NCI-H69 (cell line): ENCODE measurements at regions not wholly inside any gene's neighbourhood (a gene's known extent, or its start where the extent isn't known, plus 50 kb on each side); places are given as distances from the start of the nearest gene placed in this dataset.

Experiments
- DNase-seq: peaks from one replicate; lab custom pipeline; 2025; lab: John Stamatoyannopoulos, UW

GRCh38 chr6:106918115-106918514, 56.4 kb downstream of the CD24 start:
- DNase-seq, result peak; percentile 71

DNA sequence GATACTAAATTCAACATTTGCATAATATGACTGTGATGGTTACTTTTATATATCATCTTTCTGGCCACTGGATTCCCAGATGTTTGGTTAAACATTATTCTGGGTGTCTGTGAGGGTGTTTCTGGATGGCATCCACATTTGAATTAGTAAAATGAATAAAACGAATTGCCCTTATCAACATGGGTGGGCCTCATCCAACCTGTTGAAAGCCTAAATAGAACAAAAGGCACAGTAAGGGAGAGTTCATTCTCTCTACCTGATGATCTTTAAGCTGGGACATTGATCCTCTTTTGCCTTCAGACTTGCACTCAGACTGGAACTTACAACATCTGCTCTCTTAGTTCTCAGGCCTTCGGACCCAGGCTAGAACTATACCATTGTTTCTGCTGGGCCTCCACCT, 57.6 kb downstream of the CD24 start:
- DNase-seq, result no peak

GRCh38 chr6:106913676-106914280, 60.8 kb downstream of the CD24 start:
- peak; percentile 64 for DNase-seq

DNA sequence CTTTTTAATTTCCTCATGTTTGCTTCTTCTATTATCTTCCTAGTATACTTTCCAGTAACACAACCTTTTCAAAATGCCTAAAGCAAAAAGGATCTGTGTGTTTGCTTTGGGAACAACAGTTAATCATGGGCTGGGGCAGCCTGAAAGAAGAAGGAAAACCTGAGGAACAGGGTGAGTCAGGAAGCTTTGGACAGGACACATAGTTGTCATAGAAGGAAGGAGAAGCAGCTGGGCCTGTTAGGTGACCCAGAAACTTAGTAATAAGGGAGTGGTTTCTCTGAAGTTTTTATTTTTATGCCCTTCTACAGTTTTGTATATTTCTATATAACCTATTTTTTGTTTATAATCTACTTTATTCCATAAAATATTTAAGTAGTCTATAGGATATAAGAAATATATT, 61.4 kb downstream of the CD24 start:
- DNase-seq, result peak; percentile 33

GRCh38 chr6:106912091-106912490, 62.4 kb downstream of the CD24 start:
- DNase-seq, result no peak

- peak; percentile 93 for DNase-seq
Observed at GRCh38 chr6:106910999-106911949, 63.3 kb downstream of the CD24 start.

DNA sequence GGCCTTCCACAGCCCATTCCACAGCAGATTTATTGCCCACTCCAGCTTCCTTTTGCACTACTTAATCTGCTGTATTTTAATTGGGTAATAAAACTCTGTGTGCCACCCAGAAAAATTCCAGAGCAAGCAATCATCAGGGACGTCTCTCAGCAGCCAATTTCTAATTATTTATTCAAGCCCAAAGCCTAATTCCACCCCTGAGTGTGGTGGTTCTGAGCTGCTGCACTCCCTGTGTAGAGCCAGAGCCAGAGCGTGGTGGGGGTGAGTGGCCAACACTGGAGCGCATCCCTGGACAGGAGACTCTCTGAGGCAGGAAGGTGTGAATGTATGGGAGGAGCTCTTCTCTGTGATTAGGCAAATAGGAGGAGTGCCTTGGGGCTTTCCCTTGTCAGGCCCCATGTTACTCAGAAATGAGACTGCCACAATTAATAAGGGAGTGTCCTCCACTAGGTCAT, 66.1 kb downstream of the CD24 start:
- peak; percentile 59 for DNase-seq

GRCh38 chr6:106907754-106908153, 66.8 kb downstream of the CD24 start:
- DNase-seq, result no peak

DNA sequence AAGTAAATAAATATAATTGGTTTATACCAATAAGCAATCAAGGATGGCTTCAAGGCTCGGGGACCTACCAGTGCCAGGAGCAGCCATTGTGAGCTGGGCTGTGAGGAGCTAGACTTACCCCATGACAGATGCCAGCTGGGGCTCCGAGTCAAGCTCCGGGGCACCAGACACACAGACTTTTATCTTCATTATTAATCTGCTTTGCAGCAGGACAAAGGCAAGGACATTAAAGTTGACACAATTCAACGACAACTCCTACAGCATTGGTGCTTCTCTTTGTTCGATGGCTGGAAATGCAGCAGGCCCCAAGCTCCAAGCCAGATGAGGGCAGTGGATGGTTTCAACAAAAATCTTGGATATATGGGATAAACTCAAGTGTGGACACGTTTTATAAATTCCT, 68.3 kb downstream of the CD24 start:
- DNase-seq, result no peak

DNA sequence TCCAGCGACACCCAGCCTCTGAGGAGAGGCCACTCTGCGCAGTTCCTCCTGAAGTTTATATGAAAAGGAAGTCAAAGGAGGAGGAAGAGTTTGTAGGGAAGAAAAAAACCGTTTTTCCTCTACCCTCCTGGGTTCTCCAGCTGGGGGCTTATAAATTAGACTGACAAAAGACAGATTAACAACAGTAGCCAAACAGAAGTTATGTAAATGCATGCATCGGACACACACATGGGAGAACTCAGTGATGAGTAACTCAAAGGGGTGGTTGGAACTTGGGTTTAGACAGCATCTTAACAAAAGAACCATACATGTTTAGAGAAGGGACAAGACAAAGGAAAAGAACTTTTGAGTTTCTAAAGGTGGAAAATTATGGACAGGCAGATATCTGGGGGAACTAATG, 71.2 kb downstream of the CD24 start:
- DNase-seq, result no peak

GRCh38 chr6:106901062-106901461, 73.5 kb downstream of the CD24 start:
- DNase-seq, result no peak

DNA sequence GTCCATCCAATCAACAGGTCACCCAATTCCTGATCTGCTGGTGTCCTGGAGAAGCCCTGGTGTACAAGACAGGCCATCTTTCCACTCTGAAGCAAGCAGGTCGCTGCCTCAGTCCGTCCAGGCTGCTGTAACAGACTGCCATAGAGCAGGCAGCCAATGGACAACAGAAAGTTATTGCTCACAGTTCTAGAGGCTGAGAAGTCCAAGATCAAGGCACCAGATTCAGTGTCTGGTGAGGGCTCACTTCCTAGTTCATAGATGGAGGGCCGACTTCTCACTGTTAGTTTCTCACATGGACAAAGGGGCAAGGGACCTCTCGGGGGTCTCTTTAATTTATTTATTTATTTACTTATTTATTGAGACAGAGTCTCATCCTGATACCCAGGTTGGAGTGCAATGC, 74.8 kb downstream of the CD24 start:
- no peak for DNase-seq

- DNase-seq, result no peak
Observed at GRCh38 chr6:106897580-106897979, 76.9 kb downstream of the CD24 start.

DNA sequence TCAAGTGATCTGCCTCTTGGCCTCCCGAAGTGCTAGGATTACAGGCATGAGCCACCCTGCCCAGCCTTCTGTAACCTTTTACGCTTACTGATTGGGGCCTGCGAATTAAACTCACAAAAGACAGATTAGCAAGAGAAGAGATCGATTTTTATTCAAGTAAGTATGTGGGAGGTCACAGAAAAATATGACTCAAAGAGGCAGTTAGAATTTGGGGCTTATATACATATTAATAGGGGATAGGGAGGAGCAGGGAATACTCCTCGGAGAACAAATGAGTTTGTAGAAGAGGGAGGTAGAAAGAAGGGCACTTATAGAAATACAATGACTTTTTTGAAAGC, 78.9 kb downstream of the CD24 start:
- DNase-seq, result no peak

- peak; percentile 12 for DNase-seq
Observed at GRCh38 chr6:106894978-106895702, 79.4 kb downstream of the CD24 start.

GRCh38 chr6:106892186-106892585, 82.3 kb downstream of the CD24 start:
- DNase-seq, result no peak

GRCh38 chr6:106890447-106890846, 84.1 kb downstream of the CD24 start:
- no peak for DNase-seq

DNA sequence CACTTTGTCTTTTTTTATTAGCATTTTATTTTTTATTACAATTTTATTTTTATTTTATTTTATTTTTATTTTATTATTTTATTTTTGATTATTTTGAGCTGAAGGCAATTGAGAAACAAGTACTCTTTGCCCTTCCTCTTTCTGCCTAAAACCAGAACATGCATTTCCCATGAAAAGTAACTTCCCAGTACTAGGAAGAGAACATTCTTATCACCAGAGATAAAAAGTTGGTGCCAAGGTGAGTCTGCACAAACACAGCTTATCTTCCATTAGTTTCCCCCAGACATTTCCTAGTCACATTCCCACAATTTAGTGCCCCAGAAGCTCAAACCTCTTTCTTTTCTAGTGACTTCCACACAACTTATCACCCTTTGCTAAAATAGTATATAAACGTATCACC, 84.8 kb downstream of the CD24 start:
- DNase-seq, result no peak

DNA sequence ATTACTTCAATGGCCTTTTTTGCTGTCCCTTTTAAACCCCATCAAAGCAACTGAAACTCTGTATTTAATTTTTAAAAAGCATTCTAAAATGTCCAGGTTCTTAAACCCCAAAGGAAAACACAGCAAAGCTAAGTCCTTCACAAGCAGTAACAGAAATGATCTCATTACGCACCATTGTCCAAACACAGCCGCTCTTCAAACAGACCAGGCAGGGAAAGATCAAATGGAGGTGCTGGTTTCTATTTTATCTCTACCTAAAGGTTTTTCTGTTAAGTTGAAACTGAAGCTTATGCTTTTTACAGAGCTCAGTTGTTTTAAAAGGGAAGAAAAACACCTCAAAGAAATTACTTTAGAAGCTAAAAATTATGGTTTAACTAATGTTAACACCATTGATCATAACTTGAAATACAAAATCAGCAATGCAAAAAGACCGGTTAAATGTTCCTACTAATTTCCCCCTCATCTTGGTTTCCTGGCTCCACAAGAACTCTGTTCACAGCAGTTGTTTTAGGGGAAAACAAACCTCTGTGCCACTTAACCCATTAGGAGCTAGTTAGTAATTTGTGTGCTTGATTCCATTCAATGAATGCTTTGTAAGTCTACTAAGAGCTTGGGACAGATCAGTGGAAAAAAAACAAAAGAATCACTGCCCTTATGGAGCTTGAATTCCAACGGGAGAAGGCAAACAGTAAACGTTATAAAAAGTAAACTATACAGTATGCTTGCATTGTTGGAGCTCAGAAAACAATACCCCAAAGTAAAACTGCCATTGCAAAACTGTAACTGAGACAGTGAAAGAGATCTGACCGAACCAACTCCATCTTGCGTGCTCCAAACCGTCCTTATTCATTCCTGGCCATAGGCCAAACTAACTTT, 87.4 kb downstream of the CD24 start:
- DNase-seq, result peak; percentile 89

DNA sequence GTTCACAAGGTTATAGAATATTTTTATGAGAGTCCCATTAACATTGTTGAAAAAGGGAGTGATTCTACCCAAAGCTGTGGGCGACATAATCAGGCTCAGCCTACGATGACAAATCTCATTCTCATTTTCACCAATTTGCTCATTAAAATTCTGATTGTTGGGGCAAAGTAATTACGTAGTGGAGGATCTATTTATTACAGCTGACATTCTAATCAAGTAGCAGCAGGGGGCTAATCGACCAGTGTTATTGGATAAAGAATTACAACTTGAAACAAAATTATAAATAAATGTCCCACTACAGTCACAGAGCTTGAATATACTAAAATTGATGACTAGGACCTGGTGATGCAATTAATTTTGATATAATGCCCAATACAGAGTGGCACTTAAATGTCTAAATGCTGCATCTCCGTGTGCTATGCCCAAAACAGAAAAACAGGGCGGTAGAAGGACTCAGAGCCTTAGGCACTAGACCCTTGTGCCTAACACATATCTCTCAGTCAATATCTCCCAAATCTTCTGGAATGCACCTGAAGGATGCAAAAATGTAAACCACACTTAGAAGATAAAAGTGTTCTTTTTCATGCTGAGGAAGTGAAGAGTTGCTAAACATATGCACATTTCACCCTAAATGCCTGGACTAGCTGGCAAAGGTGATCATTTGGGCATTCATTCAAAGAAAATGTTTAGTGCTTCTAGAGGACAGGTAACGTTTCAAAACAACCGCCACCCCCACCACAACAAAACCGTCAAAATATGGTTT, 88.3 kb downstream of the CD24 start:
- peak; percentile 76 for DNase-seq

DNA sequence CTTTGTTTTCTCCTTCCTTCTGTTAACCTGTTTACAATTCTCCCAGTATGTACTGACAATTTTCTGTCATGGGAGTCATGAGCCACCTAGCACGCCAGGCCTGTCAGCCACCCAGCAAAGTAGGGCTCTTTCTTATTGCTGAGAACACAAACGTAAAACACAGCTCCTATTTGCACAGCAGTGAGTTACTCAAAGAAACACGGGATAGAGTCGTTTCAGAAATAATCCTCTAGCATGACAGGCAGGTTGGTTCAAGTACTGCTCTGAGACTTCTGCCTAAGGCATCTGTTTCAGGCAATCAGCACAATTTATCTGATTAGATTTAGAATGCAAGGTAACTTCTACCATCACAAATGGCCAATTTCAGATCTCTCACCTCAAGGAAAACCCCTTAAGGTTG, 88.8 kb downstream of the CD24 start:
- peak; percentile 75 for DNase-seq
